ENCODE measurements at regions not wholly inside any gene's neighbourhood (a gene's known extent, or its start where the extent isn't known, plus 50 kb on each side); places are given as distances from the start of the nearest gene placed in this dataset.
A peak's percentile ranks its signal among the peaks of the same experiment; 100 is the strongest.

GRCh38 chr5:52063186-52063585 is 679.9 kb downstream of the ISL1 start:
- no peaks in the 10 kb centered on the region for H3F3A ChIP-seq (ENCODE audit: insufficient read depth, low read length)
- H3K4me1 ChIP-seq (ENCODE audit: low read length): peaks cover 8% of the 10 kb centered on the region
- no peak overlapping the region for H3K9ac ChIP-seq (ENCODE audit: low read length)
- no peaks in the 10 kb centered on the region for H3K36me3 ChIP-seq (replicated peaks; ENCODE audit: insufficient read depth, low read length)
- H3K4me3 ChIP-seq (ENCODE audit: low read length): no peak overlapping the region
- no peaks in the 10 kb centered on the region for H4K20me1 ChIP-seq (ENCODE audit: insufficient read depth, low read length)
- no peak for DNase-seq
- no peak overlapping the region for H3K4me2 ChIP-seq (ENCODE audit: low read depth, low read length)
- no peaks in the 10 kb centered on the region for H3K79me2 ChIP-seq (ENCODE audit: low read length)
- no peaks in the 10 kb centered on the region for H3K27me3 ChIP-seq (replicated peaks; ENCODE audit: insufficient read depth, low read length)
- no peaks in the 10 kb centered on the region for H3K9me3 ChIP-seq (replicated peaks; ENCODE audit: insufficient read depth, low read length)
- TF ChIP-seq, protein P1, sequence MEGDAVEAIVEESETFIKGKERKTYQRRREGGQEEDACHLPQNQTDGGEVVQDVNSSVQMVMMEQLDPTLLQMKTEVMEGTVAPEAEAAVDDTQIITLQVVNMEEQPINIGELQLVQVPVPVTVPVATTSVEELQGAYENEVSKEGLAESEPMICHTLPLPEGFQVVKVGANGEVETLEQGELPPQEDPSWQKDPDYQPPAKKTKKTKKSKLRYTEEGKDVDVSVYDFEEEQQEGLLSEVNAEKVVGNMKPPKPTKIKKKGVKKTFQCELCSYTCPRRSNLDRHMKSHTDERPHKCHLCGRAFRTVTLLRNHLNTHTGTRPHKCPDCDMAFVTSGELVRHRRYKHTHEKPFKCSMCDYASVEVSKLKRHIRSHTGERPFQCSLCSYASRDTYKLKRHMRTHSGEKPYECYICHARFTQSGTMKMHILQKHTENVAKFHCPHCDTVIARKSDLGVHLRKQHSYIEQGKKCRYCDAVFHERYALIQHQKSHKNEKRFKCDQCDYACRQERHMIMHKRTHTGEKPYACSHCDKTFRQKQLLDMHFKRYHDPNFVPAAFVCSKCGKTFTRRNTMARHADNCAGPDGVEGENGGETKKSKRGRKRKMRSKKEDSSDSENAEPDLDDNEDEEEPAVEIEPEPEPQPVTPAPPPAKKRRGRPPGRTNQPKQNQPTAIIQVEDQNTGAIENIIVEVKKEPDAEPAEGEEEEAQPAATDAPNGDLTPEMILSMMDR (IDR thresholded peaks at IDR 0.05; ENCODE audit: low read length): no peak
- TF ChIP-seq EZH2phosphoT487 (IDR thresholded peaks at IDR 0.05; ENCODE audit: low read length) (no peak), EZH2 (optimal IDR thresholded peaks at IDR 0.05; ENCODE audit: low read depth, low read length) (no peak)
- no peak overlapping the region for H3K27ac ChIP-seq (ENCODE audit: low read length)
- no peak overlapping the region for H2AFZ ChIP-seq (ENCODE audit: low read length)
- no peaks in the 10 kb centered on the region for H3K9me2 ChIP-seq (replicated peaks; ENCODE audit: insufficient read depth, low read length)

GRCh38 chr5:52065182-52065581 is 681.9 kb downstream of the ISL1 start:
- Histone ChIP-seq H3K79me2 (ENCODE audit: low read length) (no peaks in the 10 kb centered on the region), H3K27me3 (replicated peaks; ENCODE audit: insufficient read depth, low read length) (no peaks in the 10 kb centered on the region), H3K9me3 (replicated peaks; ENCODE audit: insufficient read depth, low read length) (no peaks in the 10 kb centered on the region), H3K9ac (ENCODE audit: low read length) (no peak overlapping the region), H2AFZ (ENCODE audit: low read length) (no peak overlapping the region), H3K4me3 (ENCODE audit: low read length) (no peak overlapping the region), H3K36me3 (replicated peaks; ENCODE audit: insufficient read depth, low read length) (no peaks in the 10 kb centered on the region), H3K4me1 (ENCODE audit: low read length) (peaks cover 8% of the 10 kb centered on the region), H3K4me2 (ENCODE audit: low read depth, low read length) (peak overlapping the region; percentile 33; the same call in 1 of the 2 replicates), H3K9me2 (replicated peaks; ENCODE audit: insufficient read depth, low read length) (no peaks in the 10 kb centered on the region), H3K27ac (ENCODE audit: low read length) (no peak overlapping the region), H4K20me1 (ENCODE audit: insufficient read depth, low read length) (no peaks in the 10 kb centered on the region), H3F3A (ENCODE audit: insufficient read depth, low read length) (no peaks in the 10 kb centered on the region)
- peak; percentile 82 for DNase-seq
- TF ChIP-seq EZH2 (optimal IDR thresholded peaks at IDR 0.05; ENCODE audit: low read depth, low read length) (no peak), EZH2phosphoT487 (IDR thresholded peaks at IDR 0.05; ENCODE audit: low read length) (no peak)
- TF ChIP-seq, protein P1 (IDR thresholded peaks at IDR 0.05; ENCODE audit: low read length): no peak

DNA sequence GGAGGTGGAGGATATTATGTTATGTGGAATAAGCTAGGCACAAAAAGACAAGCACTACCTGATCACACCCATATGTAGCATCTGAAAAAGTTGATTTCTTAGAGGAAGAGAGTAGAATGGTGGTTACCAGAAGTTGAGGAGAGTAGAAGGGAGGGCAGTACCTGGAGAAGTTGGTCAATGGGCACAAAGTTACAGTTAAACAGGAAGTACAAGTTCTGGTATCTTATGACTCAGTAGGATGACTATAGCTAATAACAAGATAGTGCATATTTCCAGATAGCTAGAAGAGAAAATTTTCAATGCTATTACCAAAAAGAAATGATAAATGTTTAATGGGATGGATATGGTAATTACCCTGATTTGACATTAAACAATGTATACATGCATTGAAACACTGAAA is 686.7 kb downstream of the ISL1 start:
- H3K79me2 ChIP-seq (ENCODE audit: low read length): no peaks in the 10 kb centered on the region
- DNase-seq: no peak
- no peaks in the 10 kb centered on the region for H3K27me3 ChIP-seq (replicated peaks; ENCODE audit: insufficient read depth, low read length)
- no peaks in the 10 kb centered on the region for H3K36me3 ChIP-seq (replicated peaks; ENCODE audit: insufficient read depth, low read length)
- H3K4me2 ChIP-seq (ENCODE audit: low read depth, low read length): no peak overlapping the region
- no peak overlapping the region for H3K27ac ChIP-seq (ENCODE audit: low read length)
- TF ChIP-seq, protein P1 (IDR thresholded peaks at IDR 0.05; ENCODE audit: low read length): no peak
- no peak for TF ChIP-seq EZH2 (optimal IDR thresholded peaks at IDR 0.05; ENCODE audit: low read depth, low read length)
- H3K9ac ChIP-seq (ENCODE audit: low read length): no peak overlapping the region
- no peaks in the 10 kb centered on the region for H3K9me3 ChIP-seq (replicated peaks; ENCODE audit: insufficient read depth, low read length)
- H2AFZ ChIP-seq (ENCODE audit: low read length): no peak overlapping the region
- no peaks in the 10 kb centered on the region for H4K20me1 ChIP-seq (ENCODE audit: insufficient read depth, low read length)
- H3K4me3 ChIP-seq (ENCODE audit: low read length): no peak overlapping the region
- H3K9me2 ChIP-seq (replicated peaks; ENCODE audit: insufficient read depth, low read length): no peaks in the 10 kb centered on the region
- peaks cover 6% of the 10 kb centered on the region for H3K4me1 ChIP-seq (ENCODE audit: low read length)
- no peaks in the 10 kb centered on the region for H3F3A ChIP-seq (ENCODE audit: insufficient read depth, low read length)

Data from MM.1S (cell line).